DMS153 treated with DMSO at 0.1 percent for 48 hours (cell line): ENCODE measurements at regions not wholly inside any gene's neighbourhood (a gene's known extent, or its start where the extent isn't known, plus 50 kb on each side); places are given as distances from the start of the nearest gene placed in this dataset.
"Not testable (repeated sequence)": the region's sequence is repeated elsewhere in the genome, so short reads cannot be mapped to it uniquely, and the experiment has no call there.

Experiments
- DNase-seq: peaks from one replicate; lab custom pipeline; 2025; ENCODE audit not compliant: unreplicated experiment; lab: John Stamatoyannopoulos, UW

DNA sequence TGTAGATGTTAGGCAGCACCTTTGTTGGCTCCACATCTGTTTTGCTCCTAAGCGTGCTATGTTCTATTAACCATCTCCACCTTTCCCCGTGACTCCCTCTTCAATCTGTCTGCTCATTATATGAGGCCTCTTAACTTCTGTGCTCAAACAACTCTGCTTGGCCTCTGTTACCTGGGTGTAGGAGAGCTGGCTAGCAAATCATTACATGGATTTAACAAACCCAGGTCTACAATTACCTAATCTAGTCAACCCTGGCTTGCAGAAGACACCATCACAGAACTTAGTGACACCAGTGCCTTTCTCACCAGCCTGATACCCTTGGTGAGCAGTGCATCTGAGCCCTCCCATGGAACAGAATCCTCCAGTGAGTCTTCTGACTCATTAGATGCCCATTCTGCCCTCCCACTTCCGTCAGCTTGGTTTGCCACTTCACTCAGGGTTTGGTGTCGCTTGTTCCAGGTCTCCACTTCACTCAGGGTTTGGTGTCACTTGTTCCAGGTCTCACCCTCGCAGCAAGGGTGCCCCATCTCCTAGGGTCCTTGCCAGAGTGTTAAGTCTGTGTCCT, 92.0 kb upstream of the KIF26B start:
- DNase-seq, result no peak

DNA sequence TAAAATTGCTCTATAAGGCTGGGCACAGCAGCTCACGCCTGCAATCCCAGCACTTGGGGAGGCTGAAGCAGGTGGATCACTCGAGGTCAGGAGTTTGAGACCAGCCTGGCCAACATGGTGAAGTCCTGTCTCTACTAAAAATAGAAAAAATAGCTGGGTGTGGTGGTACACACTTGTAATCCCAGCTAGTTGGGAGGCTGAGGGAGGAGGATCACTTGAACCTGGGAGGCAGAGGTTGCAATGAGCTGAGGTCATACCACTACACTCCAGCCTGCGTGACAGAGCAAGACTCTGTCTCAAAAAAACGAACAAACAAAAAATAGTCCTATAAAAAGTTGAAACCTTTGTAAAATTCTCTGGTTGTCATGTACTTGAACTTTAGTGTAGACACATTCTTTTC, 93.0 kb upstream of the KIF26B start:
- not testable (repeated sequence) for DNase-seq

DNA sequence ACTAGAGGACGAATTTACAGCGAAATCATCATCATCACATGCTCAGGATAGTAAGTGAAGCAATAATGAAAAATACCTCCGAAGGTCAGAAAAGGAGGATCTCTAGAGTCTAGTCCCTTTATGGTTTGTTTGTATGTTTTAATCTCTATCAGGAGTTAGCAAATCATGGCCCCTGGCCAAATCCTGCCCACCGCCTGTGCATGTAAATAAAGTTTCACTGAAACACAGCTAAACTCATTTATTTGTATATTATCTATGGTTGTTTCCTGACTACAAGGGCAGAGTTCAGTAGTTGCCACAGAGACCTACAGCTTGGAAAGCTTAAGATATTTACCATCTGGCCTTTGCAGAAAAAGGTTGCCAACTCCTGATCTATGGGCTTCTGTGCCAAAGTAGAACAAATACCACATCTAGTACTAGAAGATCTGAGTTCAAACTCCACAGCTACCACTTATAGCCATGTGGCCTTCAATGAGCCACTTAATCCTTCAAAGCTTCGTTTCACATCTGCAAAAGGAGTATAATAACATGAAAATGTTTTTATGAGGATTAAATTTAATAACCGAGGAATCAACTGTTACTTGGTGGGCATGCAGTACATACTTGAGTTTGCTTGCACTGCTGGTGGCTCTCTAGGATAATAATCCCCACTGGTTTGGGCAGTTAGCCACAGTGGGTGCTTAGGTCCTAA, 94.0 kb upstream of the KIF26B start:
- DNase-seq, result no peak

DNA sequence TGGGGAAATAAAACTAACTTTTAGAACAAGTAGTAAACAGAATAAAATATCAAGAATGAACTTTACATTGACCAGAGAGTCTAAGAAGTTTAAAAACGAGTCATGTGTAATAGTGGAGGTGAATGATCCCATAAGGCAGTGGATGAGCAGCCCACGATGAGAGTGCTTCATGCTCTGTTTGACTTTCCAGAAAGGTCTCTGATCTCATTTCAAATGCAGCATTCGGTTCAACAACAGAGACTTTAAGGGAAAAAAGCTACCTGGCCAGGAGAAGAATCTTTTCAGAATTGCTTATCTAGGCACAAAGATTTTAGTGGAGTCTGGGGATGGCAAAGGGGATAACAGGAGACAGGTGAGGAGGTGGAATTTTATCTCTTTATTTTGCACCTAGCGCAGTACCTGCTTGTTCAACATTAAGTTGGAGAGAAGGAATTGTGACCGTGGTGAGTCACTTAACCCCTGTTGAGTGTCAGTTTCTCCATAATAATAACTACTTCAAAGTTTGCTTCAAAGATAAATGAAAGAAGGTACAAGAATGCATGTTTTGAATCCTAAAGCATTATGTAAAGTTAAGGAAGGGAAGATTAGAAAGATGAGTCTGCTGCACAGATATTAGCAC, 94.9 kb upstream of the KIF26B start:
- no peak for DNase-seq

DNA sequence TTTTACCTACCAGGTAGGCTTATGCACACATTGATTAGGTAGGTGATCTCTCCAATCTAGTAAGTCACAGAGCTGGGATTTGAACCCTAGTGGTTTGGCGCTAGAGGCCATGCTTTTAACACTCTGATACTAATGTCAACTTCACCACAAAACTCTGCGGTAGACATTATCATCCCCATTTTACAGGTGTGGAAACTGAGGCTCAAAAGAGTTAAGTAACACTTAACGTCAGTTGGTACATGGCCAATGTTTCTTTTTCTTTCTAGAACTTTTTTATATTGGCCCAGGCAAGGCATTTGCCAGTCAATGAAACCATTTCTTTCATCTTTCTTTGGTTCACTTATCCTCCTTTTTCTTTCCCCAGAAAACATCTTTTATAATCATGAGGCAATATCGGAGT, 95.9 kb upstream of the KIF26B start:
- no peak for DNase-seq

DNA sequence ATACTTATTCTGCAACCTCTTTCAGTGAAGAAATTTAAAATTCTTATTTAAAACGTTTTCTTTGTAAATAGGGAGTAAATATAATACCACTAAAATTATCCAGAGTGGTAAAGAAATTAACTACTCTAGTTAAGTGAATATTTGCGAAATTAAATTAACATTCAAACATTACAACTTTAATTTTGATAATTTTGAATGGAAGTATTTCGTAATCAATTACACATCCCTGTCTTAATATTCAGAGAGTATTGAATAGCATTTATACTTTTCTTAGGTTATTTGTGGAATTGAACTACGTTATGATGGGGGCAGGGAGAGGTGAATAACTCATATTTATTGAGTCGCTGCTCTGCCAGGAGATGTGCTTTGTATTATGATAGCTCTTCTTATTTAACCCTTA, 96.3 kb upstream of the KIF26B start:
- no peak for DNase-seq

DNA sequence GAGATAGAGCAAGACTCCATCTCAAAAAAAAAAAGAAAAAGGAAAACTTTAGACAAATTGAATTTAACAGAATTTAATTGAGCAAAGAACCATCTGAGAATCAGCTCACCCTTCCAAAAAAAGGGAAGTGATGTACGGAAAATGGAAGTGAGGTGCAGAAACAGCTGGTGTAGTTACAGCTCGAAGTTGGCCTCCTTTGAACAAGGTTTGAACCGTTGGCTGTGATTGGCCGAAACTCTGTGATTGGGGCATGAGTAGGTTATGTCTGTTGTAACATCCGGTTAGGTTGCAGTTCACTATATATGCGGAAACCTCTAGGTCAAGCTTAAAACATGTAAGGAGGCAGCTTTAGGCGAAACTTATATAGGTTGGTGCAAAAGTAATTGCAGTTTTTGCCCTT, 97.9 kb upstream of the KIF26B start:
- no peak for DNase-seq

DNA sequence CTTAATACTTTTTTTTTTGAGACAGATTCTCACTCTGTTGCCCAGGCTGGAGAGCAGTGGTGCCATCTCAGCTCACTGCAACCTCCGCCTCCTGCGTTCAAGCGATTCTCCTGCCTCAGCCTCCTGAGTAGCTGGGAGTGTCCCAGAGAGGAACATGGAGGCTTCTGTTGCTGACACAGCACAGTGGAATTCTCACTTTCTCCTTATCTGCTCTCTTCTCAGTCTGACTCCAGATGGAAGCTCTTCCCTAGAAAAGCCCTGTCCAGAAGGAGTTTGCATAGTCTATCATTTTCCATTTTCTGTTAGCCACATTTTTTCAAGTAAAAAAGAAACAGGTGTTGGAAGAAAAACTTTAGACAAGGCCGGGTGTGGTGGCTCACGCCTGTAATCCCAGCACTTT, 98.5 kb upstream of the KIF26B start:
- DNase-seq, result not testable (repeated sequence)

DNA sequence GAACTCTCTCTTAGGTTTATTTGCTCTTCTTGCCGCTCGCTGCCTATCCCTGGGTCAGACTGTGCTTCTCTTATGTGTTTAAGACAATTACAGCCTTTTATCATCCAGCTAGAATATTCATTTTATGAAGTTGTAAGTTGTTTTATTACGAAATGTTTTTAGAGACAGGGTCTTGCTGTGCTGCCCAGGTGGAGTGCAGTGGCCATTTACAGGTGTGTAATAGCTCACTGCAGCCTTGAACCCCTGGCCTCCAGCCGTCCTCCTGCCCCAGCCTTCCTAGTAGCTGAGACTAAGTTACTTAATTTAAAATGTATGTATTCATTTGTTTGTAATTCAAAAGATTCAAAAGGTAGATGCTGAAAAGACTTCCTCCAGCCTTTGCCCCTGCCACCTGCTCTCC, 99.0 kb upstream of the KIF26B start:
- DNase-seq, result no peak

DNA sequence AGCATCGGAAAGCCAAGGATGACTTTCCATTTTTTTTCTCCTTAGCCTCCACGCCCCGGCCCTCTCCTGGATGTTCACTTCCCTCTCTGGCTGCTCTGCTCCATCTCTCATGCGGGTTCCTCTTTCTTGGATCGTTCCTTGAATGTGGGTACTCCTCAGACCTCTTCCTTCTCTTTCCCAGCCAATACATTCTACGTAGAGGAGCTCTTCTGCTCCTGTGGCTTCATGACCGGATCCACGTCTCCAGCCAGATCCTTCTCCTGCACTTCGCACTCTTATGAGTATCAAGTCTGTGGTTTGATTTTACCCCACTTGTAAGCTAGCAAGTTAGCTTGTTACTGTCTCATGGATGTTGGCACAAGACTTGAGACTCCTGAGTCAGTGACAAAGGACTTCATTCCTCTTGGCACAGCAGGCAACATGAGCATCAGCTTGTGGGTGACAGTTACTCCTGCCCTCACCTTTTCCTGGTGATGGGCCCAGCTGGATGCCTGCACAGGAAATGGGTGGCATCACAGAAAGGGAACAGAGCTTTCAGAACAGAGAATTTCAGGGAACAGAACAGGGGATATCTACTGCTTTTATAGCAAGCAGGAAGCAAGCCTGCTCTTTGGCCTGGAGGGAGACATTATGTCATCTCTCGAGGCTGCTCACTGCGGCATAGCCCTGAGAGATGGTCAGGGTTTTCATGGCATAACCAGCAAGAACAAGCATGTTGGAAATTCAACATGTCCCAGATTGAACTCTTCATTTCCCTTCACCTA, 100.1 kb upstream of the KIF26B start:
- no peak for DNase-seq

DNA sequence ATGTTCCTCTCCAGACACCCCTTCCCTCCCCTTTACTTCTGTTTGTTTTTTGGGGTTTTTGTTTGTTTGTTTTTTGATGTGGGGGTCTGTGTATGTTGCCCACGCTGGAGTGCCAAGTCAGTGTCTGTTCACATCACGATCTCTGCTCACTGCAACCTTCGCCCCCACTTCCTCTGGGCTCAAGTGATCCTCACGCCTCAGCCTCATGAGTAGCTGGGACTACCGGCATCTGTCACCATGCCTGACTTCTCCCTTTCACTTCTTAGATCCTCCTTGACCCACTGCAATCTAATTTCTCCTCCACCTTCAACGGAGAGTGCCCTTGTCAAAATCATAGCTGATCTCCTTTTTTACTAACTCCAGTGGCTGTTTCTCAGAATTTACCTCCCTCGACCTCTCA, 100.7 kb upstream of the KIF26B start:
- DNase-seq, result no peak

DNA sequence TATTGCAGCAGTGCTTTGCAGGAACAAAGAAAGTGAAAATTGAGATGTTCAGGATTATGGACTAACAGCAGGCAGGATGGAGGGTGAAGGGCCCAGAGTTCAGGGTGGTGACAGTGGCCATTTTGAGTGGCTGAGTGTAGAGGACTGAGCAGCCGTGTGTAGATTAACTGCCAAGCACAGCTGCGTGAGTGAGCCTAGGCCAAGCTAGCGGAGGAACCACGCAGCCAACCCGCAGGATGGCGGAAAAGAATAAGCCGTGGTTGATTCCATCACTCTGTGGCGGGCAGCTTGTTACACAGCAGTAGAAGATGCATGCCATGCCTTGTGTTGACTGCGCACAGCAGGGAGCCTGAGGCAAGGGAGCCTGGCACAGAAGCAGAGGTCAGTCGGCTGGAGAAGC, 102.5 kb upstream of the KIF26B start:
- DNase-seq, result no peak

DNA sequence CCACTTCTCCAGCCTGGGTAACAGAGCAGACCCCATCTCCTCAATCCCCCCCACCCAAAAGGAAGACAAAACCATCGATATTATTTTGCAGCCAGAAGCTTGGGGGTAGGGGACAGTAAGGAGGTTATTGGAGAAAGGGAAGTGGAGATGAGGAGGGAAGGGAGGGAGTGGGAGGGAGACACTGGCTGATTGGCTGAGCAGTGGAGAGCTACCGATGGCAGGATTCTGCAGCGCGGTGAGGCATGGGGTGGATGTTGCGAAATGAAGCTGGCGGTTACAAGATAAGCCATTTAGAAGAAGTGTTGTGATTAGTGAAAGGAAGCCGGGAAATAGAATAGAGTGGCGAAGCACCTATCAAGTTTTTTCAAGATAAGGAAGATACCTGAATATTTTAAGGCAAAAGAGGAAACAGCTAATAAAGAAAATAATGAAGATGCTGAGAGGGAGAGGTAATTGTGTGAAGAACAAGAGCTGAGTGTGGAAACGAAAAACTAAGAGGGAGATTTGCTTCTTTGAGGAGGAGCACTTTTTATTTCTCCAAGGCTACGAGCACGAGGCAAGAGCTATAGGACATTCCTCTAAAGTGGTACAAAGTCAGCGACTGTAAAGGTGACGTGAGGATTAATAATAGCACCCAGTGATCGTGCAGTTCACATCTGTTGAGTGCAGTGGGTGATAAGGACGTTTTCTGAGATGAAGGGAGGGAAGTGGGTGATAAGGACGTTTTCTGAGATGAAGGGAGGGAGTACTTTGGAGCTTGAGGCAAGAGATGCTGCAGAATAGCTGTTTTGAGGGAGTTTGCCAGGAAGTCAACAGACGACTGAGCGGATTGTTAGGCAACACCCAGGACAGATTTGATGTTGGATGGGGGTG, 103.2 kb upstream of the KIF26B start:
- DNase-seq, result no peak

DNA sequence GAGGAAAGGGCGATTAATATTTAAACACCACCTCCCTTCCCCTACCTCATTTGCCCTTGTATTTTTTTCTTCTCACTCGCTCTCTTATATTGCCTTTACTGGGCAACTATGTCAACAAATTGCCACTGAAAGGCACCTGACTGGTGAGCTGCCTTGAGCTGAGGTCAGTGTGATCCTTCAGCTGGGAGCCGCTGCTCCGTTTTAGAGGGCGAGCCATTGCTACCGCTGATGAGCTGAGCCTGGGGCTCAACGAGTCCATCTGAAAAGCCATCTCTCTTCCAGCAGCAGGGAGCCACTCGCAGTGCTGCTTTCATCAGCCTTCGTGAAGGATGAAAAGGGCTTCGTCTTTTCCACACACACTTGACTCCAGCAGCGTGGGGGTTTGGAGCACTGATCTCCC, 108.0 kb upstream of the KIF26B start:
- DNase-seq, result peak; percentile 43

DNA sequence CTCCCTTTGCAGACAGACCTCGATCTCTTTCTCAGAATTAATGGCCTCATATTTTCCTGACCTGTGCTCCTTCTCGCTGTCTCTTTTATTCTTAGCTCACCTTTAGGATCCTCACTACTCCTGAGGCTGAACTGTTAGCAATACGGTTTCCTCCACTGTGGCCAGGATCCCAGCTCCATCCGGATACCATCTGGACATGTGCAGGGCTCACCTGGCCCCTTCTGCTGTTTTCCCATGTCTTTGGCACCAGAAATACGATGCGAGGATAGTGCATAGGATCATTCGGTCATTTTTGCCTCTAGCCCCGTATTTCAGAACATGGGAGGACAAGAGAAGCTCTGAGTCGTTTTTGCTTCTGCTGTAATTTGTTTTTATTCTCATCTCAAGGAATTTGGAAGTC, 108.5 kb upstream of the KIF26B start:
- no peak for DNase-seq

DNA sequence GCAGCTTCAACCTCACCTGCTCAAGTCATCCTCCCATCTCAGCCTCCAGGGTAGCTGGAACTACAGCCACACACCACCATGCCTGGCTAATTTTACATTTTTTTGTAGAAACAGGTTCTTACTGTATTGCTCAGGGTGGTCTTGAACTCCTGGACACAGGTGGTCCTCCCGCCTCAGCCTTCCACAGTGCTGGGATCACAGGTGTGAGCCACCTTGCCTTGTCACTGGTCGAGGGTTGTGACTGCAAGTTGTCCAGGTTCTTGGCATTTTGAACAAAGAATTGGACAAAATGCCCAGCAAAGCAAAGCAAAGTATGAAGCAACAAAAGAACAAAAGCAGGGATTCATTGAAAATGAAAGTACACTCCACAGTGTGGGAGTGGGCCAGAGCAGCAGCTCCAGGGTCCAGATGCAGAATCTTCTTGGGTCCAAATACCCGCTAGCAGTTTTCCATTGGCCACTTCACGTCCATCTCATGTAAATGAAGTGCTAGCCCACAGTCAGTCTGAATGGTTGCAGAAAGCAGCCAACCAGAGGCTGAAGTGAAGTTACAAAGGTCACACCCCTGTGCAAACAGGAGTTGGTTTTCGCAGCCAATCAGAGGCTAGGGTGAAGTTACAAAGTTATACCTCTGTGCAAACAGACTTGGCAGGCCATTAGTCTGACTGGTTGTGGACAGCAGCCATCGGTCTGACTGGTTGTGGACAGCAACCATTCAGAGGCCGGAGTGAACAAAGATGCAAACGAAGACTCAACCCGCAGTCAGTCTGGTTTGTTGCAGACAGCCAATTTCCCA, 109.5 kb upstream of the KIF26B start:
- no peak for DNase-seq

DNA sequence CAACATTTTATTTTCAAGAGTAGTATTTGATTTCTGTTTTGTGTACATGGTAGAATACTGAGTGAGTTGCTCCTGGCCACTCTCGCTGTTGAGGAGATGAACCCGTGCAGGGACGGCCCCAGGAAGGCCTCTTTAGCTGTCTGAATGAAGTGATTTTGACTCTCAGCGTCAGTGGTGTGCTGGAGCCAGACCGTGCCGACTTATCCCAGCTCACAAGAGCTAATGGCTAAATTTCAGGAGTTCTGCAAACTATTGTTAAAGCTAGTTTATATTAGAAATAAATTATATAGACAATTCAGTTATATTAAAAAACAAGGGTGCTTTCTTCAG, 111.2 kb upstream of the KIF26B start:
- DNase-seq, result no peak

DNA sequence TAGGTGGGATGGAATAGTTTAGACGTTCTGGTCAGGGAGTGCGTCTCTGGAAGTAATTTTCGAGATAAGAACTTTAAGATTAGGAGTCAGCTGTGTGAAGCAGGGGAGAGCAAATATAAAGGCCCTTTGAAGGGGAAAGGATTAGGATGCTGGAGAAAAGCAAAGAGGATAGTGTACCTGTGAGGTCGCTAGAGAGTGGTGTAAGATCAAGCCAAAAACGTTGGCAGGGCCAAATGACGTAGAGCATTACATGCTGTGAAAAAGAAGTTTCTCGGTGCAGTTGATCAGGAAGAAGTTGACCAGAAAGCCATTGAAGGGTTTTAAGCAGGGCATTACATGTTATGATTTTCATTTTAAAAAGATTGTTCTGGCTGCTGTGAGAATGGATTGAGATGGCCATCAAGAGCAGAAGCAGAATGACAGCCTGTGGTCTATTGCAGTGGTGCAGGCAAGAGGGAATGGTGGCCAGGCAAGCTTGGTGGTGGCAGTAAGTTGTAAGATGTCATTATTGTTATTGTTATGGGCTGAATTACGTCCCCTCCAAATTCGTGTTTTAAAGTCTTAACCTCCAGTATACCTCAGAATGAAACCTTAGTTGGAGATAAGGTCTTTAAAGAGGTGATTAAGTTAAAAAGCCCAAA, 113.6 kb upstream of the KIF26B start:
- DNase-seq, result no peak

DNA sequence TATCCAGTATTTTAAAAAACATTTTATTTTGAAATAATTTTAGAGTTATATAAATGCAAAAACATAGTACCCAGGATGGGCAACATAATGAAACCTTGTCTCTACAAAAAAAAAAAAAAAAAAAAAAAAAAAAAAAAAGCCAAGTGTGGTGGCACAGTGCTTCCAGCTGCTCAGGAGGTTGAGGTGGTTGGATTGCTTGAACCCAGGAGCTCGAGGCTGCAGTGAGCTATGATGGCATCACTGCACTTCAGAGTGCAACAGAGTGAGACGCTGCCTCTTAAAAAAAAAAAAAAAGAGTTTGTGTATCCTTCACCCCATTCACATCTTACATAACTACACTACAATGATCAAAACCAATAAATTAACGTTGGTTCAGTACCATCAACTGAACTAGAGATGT, 115.6 kb upstream of the KIF26B start:
- no peak for DNase-seq

DNA sequence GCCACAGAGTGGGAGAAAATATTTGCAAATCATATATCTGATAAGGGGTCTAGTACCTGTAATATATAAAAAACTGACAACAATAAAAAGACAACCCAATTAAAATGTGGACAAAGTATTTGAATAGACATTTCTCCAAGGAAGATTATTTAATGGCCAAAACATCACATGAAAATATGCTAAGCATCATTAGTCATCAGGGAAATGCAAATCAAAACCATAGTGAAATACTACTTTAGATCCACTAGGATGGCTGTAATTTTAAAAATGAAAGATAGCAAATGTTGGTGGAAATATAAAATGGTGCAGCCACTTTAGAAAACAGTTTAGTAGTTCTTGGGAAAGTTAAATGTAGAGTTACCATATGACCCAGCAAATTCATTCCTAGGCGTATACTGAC, 118.7 kb upstream of the KIF26B start:
- DNase-seq, result no peak
